DMS114 treated with DMSO at 0.1 percent for 48 hours (cell line): ENCODE measurements at regions not wholly inside any gene's neighbourhood (a gene's known extent, or its start where the extent isn't known, plus 50 kb on each side); places are given as distances from the start of the nearest gene placed in this dataset.
"Not testable (repeated sequence)": the region's sequence is repeated elsewhere in the genome, so short reads cannot be mapped to it uniquely, and the experiment has no call there.

Experiments
- DNase-seq: peaks from one replicate; lab custom pipeline; 2025; ENCODE audit not compliant: unreplicated experiment; lab: John Stamatoyannopoulos, UW

DNA sequence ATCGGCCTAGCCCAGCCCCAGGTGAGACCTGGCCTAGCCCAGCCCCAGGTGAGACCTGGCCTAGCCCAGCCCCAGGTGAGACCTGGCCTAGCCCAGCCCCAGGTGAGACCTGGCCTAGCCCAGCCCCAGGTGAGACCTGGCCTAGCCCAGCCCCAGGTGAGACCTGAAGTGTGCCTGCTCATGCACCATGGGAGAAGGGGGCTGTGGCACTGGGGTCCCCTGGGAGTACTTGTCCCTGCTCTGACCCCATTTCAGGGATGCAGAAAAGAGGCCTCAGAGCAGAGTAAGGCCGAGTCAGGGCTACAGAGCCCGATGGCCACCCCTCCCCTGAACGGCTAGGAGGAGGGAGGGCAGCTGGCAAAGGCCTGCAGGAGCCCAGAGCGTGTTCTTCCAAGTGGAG is 129.6 kb downstream of the CRYBB2 start:
- DNase-seq = not testable (repeated sequence)

DNA sequence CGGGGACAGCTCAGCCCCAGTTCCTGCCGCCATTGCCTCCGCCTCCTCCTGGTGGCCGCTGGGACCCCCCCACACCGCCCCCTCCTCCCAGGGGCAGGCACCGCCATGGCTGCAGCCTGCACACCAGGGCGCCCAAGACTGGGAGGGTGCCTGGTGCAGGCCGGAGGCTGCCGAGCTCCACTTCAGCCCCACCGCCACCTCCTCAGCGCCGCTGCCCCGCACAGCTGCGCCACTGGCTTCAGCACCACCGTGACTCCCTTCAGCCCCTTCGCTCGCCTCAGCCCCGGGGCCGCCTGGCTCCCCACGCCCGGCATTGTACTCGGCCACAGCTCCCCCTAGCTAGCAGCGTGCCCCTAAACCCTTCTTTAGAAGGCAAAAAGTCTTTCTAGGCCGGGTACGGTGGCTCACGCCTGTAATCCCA is 131.1 kb downstream of the CRYBB2 start:
- DNase-seq = no peak

DNA sequence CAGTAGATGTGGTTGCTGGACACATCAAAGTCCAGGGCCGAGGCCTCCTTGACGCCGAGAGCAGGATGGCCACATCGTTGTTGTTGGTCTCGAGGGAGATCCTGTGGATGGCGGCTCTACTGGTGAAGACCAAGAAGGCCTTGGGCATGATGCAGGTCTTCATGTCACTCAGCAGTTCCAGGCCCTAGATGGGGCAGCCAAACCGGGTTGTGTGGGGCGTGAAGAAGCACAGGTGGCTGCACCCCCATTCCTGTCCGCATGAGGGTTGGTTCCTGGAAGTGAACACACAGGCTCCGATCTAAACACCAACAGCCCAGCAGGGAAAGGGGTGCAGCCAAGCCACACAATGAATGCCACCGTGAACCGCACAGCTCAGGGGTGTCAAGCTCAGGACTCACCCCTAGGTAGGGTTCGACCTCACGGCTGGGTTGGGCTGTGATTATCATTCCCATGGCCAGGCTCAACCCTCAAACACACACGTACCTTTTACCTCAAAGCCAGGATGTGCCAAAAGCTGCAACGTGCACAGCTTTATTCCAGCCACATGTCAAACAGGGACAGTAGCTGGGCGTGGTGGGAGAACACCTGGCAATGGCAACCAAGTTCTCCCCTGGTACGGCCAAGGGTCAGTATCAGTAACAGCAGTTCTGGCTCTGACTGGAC is 132.3 kb downstream of the CRYBB2 start:
- DNase-seq = no peak

DNA sequence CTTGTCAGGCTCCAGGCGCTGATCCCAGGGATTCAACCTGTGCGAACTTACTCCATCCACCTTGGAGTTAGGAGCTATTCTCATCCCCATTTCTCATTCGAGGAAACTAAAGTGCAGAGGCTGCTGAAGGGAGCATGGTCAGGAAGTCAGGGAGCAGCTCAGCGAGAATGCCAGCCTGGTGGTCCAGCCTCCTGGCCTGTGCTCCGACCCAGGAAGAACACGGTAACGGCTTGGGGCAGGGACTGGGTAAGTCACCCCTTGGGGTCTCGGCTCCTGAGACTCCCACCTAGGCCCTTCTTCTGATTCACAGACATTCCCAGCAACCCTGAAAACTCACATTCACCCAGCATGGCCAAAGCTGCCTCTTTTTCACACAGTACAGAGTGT is 132.8 kb downstream of the CRYBB2 start:
- no peak for DNase-seq

DNA sequence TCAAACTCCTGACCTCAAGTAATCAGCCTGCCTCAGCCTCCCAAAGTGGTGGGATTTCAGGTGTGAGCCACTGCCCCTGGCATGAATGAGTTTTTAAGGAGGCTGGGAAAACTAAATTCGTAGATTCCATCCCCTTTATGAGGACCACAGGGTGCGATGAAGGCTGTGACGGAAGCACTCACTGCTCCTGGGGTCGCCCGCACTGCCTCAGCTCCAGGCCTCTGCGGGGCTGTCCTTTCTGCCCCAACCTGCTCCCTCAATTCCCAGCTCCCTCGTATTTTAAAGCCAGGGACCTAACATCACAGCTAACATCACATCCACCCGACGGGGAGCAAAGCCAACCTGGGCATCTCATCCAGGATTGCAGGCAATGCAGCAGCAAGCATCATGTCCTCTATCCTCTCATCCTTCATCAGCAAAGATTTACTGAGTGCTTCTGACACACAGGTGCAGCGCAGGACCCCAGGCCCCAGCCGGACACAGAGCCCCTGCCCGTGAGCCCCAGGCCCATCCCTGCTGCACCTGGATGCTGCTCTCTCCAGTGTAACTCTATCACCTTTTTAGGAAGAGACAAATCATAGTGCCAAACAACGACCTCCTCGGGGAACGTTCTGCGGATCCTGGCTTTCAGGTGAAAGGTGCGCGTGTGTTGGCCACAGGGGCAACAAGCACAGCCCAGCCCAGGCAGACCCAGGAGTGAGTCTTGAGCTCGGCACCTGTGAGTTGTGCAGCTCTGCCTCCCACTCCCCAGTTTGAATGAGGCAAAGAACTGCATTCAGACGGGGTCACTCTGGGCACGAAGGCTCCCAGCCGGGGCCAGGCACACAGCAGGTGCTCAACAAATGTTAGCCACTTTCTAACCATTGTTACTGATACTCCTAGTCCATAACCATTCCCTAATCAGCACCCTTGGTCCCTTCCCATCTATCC is 134.3 kb downstream of the CRYBB2 start:
- no peak for DNase-seq

DNA sequence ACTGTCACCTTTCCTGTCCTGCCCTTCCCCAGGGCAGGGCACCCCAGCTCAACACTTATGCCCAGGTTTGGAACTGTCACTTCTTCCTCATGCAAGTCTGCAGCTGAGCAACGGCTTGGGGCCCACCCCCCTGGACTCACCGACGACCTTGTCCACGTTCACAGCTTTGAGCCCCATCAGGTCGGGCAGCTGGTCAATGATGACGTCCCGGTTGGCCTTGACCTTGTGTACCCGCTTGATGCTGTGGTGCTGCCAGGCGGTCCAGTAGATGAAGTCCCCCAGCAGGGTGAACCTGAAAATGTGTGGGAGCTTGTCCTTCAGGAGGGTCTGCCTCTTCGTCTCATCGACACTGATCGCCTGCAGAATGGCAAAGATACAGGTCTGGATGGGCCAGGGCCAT is 135.0 kb downstream of the CRYBB2 start:
- no peak for DNase-seq

DNA sequence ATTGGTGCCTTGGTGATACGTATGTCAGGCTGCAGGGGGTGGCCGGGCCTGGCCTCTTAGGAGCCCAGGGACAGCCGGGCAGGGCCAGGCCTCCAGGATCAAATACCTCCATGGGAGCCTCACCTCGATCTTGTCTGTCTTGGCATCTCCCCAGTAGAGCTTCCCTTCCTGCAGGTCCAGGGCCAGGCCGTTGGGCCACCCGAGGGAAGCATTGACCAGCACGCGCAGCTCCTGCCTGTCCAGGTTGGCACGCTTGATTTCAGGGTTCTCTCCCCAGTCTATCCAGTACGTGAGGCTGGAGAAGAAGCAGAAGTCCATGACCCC is 137.7 kb downstream of the CRYBB2 start:
- no peak for DNase-seq

DNA sequence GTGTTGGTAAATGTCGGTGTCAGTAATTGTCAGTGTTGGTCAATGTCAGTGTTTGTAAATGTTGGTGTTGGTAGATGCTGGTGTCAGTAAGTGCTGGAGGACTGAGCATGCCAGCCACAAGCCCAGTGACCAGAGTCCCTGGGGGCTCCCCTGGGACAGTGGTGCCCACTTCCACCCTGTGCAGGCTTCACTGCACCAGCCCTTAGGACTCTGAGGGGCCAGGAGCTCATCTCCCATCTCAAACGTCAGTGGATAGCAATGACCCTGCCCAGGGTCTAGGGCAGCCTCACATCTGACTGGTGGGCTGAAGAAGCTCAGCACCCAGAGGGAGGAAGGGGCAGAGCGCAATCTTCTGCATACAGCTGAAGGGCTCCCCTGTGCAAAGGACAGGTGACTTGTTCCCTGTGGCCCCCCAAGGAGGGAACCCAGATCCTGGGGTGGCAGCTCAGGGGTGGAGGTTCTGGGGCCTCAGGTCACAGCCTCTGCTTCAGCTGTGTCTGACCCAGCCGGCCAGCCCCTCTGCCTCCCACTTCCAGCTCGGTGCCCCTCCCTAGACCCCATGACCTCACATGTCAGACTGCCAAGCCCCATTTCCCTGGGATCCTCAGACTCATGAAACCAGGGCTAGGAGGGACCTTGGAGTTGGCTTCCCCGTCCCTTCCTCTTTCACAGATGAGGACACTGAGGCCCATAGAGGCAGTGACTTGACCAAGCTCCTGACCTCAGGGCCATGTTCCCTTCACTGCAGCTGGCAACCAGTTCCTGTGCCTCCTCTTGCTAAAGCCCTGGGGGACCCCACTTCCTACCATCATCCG is 138.4 kb downstream of the CRYBB2 start:
- no peak for DNase-seq

DNA sequence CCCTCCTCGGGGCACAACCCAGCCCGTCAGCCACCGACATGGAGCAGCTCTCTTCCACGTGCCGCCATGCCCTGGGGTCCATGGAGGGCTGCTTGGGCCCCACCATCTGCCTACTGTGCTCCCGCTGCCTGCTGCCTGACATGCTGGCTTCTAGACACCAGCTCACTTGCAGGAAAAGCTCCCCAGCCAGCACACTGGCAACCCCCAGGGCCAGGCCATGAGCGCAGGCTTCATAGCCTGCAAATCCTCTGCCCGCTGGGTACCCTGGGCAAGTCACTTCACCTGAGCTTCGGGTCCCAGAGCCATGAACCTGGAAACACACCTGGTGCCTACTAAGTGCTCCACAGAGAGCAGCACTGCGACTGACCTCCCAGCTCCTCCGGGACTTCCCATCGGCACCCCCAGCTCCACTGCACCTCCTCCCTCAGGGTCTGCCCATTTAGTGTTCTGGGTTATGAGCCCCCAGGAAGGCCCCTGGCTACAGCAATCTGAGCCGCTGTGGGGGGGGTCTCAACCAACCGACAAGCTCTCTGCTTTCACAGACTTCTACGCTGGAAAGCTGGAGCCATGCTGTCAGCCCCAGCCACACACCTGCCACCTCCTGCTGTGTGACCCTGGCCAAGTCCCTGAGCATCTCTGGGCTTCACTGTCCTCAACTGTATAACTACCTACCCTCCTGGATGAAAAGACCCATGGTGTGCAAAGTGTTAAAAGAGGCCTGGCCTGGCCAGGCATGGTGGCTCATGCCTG is 139.2 kb downstream of the CRYBB2 start:
- DNase-seq = no peak

DNA sequence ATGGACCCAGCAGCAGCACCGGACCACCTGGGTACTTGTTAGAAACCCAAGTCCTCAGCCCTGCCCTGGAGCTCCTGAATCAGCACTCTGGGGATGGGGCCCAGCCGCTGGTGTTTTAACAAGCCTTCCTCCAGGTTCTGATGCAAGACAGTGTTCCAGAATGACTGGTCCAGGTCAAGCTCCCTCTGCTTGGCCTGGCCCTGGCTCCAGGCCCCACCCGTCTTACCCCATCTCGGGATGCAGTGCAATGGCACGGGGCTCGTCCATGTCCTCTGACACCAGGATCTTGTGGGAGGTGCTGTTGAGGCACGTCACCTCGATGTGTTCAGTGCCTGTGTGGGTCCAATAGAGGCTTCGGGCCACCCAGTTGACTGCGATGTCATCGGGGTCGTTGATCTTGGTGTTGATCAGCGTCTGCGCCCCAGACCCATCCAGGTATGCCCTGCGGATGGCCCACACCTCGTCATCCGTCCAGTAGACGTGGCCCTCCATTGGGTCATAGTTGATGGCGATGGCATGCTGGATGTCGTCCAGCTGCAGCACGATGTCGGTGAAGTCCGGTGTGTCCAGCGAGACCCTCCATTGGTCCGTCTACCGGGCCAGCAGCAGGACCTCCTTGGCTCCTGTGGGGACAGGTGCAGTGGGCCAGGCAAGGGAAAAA is 140.3 kb downstream of the CRYBB2 start:
- no peak for DNase-seq

DNA sequence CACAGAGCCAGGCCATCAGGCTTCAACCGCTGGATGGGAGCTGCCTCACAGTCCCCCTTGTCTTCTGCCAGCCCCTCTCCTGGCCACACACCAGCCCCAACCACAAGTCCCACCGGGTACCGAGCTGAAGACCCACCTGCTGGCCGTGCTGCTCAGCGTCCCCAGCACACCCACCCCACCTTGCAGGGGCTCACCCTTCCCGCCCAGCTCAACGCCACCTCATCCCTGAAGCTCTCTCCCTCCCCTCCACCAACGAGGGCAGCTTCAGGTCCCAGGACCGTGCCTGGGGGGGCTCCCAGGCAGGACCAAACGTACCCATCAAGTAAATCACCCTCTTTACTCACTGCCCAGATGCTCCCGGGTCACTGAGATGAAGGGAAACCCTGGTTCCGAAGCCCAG is 141.0 kb downstream of the CRYBB2 start:
- DNase-seq = no peak

DNA sequence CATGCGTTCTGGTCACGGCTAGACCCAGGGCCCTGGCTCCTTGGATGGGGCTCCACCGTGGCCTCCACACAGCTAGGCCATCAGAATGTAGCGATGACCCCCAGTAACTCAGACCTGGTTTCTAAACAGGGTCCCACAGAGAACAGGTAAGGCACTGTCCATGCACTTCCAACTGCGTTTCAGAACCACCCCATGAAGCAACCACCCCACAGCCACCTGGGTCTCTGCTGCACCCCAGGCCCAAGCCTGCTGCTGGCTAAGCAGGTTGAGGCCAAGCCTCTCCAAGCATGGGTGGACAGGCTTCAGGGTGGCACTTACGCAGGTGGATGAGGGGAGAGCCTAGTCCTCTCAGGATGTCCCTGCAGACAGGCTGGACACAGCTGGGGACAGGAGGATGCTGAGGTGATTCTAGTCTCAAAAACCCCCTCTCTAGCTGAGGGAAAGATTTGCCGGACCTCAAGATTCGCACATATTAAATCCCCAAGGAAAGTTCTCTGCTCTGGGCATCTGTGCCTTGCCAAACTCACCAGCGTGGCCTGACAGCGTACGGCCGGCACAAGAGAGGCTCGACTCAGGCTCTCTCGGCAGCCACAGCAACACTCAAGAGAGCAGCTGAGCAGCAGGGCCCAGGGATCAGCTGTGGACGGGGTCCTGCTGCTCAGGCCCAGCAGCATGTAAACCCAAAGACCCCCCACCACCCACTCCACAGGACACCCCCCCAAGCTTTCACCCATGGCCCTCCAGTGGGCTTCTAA is 141.6 kb downstream of the CRYBB2 start:
- no peak for DNase-seq

DNA sequence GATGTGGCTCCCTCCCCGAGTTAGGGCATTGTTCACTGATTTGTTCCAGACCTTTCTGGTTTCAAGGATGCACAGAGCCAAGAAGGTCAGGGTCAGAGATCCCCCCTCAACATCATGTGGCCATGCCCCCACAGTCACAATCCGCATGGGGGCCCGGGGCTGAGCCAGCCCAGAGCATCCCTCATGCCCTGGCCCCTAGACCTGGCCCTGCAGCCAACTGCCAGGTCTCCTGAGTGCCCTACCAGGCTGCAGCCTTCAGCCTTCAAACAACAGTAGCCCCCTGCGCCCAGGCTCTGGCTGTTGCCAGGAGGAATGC is 142.4 kb downstream of the CRYBB2 start:
- no peak for DNase-seq

DNA sequence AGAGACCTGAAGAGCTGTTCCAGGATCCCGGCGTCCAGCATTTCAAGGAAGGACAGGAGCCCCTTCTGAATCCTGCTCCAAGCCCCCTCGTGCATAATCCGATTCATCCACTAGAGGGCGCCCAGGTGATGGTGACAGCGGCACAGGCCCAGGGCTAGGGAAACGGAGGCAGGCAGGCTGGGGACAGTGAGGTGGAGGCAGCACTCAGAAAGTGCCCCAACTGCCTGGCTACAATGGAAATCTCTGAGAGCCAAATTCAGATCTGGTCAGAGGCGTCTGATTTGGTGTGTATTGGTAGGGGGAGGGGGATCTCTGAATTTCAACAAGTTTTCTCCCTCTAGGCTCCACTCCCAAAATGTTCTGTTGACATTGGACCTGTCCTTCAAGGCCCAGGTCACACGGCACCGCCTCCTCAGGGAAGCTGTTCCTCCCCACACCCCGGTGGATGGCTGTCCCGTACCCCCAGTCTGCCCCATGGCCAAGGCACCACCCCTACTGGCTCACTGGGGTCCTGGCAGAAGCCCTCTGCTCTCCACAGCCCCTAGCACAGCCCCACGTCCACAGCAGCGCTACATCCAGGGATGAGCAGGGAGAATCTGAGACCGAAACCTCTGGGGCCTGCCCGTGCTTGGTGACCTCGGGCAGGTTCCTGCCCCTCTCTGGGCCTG is 142.9 kb downstream of the CRYBB2 start:
- DNase-seq = peak; percentile 23

DNA sequence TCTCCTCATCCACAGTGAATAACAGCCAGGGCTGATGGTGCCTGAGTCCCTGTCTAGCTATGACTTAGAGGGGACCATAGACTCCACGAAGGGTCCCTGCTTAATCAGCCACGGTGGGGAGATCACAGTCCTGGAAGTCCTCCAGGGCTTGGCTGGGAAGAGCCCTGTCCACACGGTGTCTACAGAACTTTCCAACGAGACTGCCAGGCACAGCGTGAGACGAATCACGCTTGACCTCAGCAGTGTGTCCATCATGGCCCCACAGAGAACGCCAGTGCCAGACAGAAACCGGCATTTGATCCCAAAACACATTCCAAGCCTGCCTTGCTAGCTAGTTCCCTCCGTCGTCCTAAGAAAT is 143.4 kb downstream of the CRYBB2 start:
- DNase-seq = no peak

DNA sequence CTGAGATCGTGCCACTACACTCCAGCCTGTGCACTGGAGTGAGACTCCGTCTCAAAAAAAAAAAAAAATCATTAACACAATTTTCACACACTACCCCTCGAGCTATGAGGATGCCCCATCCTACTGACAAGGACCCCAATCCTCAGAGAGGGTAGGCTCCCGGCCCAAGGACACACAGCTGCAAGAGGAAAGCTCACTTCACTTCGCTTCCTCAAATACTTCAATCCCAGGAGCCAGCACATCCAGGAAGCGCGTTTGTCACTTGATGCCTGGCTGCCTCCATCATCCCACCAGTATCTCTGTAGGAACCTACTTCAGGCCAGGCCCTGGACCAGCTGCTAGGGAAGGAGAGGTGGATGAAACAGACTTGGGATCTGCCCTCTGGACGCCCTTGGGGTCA is 144.0 kb downstream of the CRYBB2 start:
- DNase-seq = no peak

DNA sequence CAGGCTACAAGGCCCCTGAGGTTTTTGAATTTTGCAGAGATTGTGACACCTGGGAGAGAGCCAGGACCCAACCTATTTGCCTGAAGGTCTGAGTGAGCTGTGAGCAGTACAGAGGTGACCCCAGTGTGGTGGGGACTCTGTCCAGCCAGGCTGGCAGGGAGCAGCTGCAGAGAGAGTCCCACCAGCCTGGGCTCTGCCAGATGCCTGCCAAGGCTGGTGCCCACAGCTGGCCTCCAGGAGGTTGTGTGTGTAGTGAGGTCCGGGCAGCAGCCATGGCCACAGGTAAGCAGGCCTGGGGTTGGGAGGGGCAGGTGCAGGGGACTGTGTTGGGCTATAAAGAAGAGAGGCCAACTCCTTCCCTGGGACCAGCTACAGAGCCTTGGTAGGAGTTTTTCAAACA is 144.8 kb downstream of the CRYBB2 start:
- DNase-seq = no peak

DNA sequence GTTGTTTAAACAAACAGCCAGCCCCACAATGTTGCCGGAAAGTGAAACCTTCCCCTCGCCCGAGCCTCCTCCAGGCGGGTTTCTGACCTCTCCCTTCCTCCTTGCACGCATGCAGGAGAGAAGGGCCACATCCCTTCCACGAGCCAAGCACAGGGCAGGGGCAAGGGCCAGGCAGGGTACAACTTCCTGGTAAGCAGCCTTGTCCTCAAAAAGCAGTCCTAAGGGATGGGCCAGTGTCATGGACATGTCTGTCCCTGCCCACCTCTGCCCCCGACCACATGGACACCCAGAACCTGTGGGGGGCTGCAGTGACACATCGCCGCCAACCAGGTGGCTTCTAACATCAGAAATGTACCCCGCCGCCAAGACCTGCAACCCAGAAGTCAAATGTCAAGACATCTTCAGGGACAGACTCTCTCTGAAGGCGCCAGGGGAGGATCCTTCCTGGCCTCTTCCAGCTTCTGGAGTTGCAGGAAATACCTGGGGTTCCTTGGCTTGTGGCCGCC is 145.3 kb downstream of the CRYBB2 start:
- no peak for DNase-seq

DNA sequence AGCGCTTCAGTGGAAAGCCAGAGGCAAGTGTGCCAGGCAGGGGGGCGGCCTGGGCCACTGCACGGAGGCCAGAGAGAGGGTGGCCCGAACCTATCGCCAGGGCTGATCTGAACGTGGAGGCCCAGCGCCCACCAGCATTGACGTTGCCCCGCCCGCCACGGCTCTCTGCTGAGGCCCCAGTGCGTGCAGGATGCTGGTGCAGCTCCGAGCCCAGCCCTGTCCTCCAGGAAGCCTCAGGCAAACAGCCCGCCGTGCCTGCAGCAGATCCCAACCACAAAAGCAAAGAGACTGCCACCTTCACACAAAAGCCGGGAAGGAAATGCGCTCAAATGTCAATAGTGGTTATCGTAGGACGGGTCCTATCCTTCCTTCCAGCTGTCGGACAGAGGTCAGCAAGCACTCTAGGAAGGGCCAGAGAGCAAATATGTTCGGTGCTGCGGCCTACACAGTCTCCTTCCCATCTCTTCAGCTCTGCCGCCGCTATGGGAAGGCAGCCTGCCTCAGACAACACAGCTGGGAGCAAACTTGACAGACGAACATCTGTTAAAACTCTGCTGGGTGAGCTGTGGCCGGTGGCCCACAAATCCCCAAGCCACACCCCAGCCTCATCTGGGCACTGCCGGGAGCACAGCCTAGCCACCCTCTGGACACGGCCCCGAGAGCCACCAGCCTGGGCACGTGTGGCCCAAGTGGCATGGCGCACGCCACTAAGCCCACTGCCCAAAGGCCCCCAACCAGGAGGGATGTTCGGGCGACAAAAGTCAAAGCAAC is 146.2 kb downstream of the CRYBB2 start:
- no peak for DNase-seq
